GM18867 (cell line): ENCODE measurements at regions not wholly inside any gene's neighbourhood (a gene's known extent, or its start where the extent isn't known, plus 50 kb on each side); places are given as distances from the start of the nearest gene placed in this dataset.

Source experiments
- ATAC-seq: cut with Tn5 transposase; IDR thresholded peaks from one replicate; pipeline ENCODE4 v1.9.1; 2021; ENCODE audit warnings: mild to moderate bottlenecking, moderate library complexity; ENCODE audit not compliant: unreplicated experiment

- ATAC-seq = no peak
Measured at GRCh38 chr3:159586571-159587202, 401.9 kb upstream of the IL12A start.

- ATAC-seq = no peak
Measured at GRCh38 chr3:159593927-159594605, 394.6 kb upstream of the IL12A start.

- no peak for ATAC-seq
Measured at GRCh38 chr3:159600291-159600690, 388.3 kb upstream of the IL12A start.

- no peak for ATAC-seq
Measured at GRCh38 chr3:159604151-159604581, 384.5 kb upstream of the IL12A start.

GRCh38 chr3:159605101-159605500 is 383.5 kb upstream of the IL12A start:
- no peak for ATAC-seq

GRCh38 chr3:159605776-159606175 is 382.9 kb upstream of the IL12A start:
- ATAC-seq = no peak

GRCh38 chr3:159607856-159608255 is 380.8 kb upstream of the IL12A start:
- no peak for ATAC-seq

- ATAC-seq = no peak
Measured at GRCh38 chr3:159608311-159608710, 380.3 kb upstream of the IL12A start.

GRCh38 chr3:159609625-159610024 is 379.0 kb upstream of the IL12A start:
- no peak for ATAC-seq

GRCh38 chr3:159616234-159616825 is 372.3 kb upstream of the IL12A start:
- no peak for ATAC-seq

GRCh38 chr3:159619341-159619885 is 369.2 kb upstream of the IL12A start:
- ATAC-seq = no peak

- ATAC-seq = no peak
Measured at GRCh38 chr3:159620281-159620680, 368.4 kb upstream of the IL12A start.

- ATAC-seq = no peak
Measured at GRCh38 chr3:159620873-159621272, 367.8 kb upstream of the IL12A start.

GRCh38 chr3:159624616-159625015 is 364.0 kb upstream of the IL12A start:
- no peak for ATAC-seq

GRCh38 chr3:159625594-159625993 is 363.0 kb upstream of the IL12A start:
- no peak for ATAC-seq

GRCh38 chr3:159626598-159626997 is 362.0 kb upstream of the IL12A start:
- no peak for ATAC-seq

- no peak for ATAC-seq
Measured at GRCh38 chr3:159627229-159627628, 361.4 kb upstream of the IL12A start.

- no peak for ATAC-seq
Measured at GRCh38 chr3:159627634-159628033, 361.0 kb upstream of the IL12A start.

GRCh38 chr3:159629329-159630084 is 359.1 kb upstream of the IL12A start:
- no peak for ATAC-seq

- no peak for ATAC-seq
Measured at GRCh38 chr3:159631226-159631625, 357.4 kb upstream of the IL12A start.

GRCh38 chr3:159632128-159632527 is 356.5 kb upstream of the IL12A start:
- no peak for ATAC-seq
